Loucy (cell line): ENCODE measurements at regions not wholly inside any gene's neighbourhood (a gene's known extent, or its start where the extent isn't known, plus 50 kb on each side); places are given as distances from the start of the nearest gene placed in this dataset.

ENCODE experiments used
- H2AFZ ChIP-seq: fragments of 200-600 bp; sonication (generic); 2 replicates; pipeline ENCODE4 v1.6.0; 2016; ENCODE audit warnings: antibody characterized with exemption, mild to moderate bottlenecking, low read length, moderate library complexity
- H3F3A ChIP-seq: fragments of 200-600 bp; 2 replicates; pipeline ENCODE4 v1.6.0; 2016; ENCODE audit warnings: antibody characterized with exemption, low read depth, mild to moderate bottlenecking
- H3K27me3 ChIP-seq: fragments of 200-600 bp; sonication (generic); 2 replicates; pipeline ENCODE4 v1.6.1; 2014; ENCODE audit warnings: low read length, mild to moderate bottlenecking; ENCODE audit not compliant: insufficient read depth, poor library complexity, severe bottlenecking
- H3K36me3 ChIP-seq: fragments of 200-600 bp; sonication (generic); 2 replicates; pipeline ENCODE4 v1.6.1; 2016; ENCODE audit warnings: low read length; ENCODE audit not compliant: insufficient read depth
- H3K4me1 ChIP-seq: fragments of 200-600 bp; sonication (generic); 2 replicates; pipeline ENCODE4 v1.5.1; 2014; ENCODE audit warnings: low read length, mild to moderate bottlenecking; ENCODE audit not compliant: insufficient read depth, poor library complexity, severe bottlenecking
- H3K4me2 ChIP-seq: fragments of 200-600 bp; sonication (generic); 2 replicates; pipeline ENCODE4 v1.6.0; 2014; ENCODE audit warnings: antibody characterized with exemption, low read length, low read depth, mild to moderate bottlenecking; ENCODE audit not compliant: poor library complexity, severe bottlenecking
- H3K4me3 ChIP-seq: fragments of 200-600 bp; sonication (generic); 2 replicates; pipeline ENCODE4 v1.5.1; 2014; ENCODE audit warnings: low read length, mild to moderate bottlenecking, mixed read lengths; ENCODE audit not compliant: poor library complexity, severe bottlenecking
- H3K79me2 ChIP-seq: fragments of 200-600 bp; sonication (generic); 2 replicates; pipeline ENCODE4 v1.6.1; 2014; ENCODE audit warnings: low read length; ENCODE audit not compliant: insufficient read depth
- H3K9ac ChIP-seq: fragments of 200-600 bp; sonication (generic); 2 replicates; pipeline ENCODE4 v1.6.0; 2014; ENCODE audit warnings: mild to moderate bottlenecking, low read depth, low read length, moderate library complexity; ENCODE audit not compliant: poor library complexity, severe bottlenecking
- H3K9me2 ChIP-seq: fragments of 200-600 bp; sonication (generic); replicated peaks from 2 replicates; pipeline ENCODE4 v1.6.1; 2016; ENCODE audit warnings: low read depth, low read length, mixed read lengths
- H3K9me3 ChIP-seq: fragments of 200-600 bp; sonication (generic); 2 replicates; pipeline ENCODE4 v1.6.1; 2014; ENCODE audit warnings: mild to moderate bottlenecking, antibody characterized with exemption, low read length, low read depth; ENCODE audit not compliant: insufficient read depth
- H4K20me1 ChIP-seq: fragments of 200-600 bp; sonication (generic); 2 replicates; pipeline ENCODE4 v1.6.0; 2014; ENCODE audit warnings: antibody characterized with exemption, low read length, mild to moderate bottlenecking; ENCODE audit not compliant: insufficient read depth, poor library complexity, severe bottlenecking
- CTCF ChIP-seq: fragments of 200-600 bp; sonication (generic); conservative IDR thresholded peaks from 2 replicates; pipeline ENCODE4 v1.5.1; 2014; ENCODE audit warnings: mild to moderate bottlenecking, antibody characterized with exemption, low read length
- EZH2phosphoT487 ChIP-seq: fragments of 200-600 bp; IDR thresholded peaks from 2 replicates; pipeline ENCODE4 v1.6.1; 2018; ENCODE audit warnings: antibody characterized with exemption, mild to moderate bottlenecking, moderate library complexity, borderline replicate concordance

- TF ChIP-seq EZH2phosphoT487 = no peak
- Histone ChIP-seq H3K36me3 (no peaks in the 10 kb centered on the region), H3K4me3 (no peak overlapping the region), H4K20me1 (no peaks in the 10 kb centered on the region), H3F3A (no peaks in the 10 kb centered on the region), H3K9me2 (no peaks in the 10 kb centered on the region), H2AFZ (no peak overlapping the region), H3K27me3 (no peaks in the 10 kb centered on the region), H3K4me1 (no peaks in the 10 kb centered on the region), H3K9ac (no peak overlapping the region), H3K4me2 (no peak overlapping the region), H3K9me3 (no peaks in the 10 kb centered on the region), H3K79me2 (no peaks in the 10 kb centered on the region)
Measured at GRCh38 chr16:58948244-58948643, 214.1 kb upstream of the GOT2 start.

- Histone ChIP-seq H3K4me2 (no peak overlapping the region), H3K9ac (no peak overlapping the region), H3F3A (no peaks in the 10 kb centered on the region), H3K4me1 (no peaks in the 10 kb centered on the region), H3K27me3 (no peaks in the 10 kb centered on the region), H4K20me1 (no peaks in the 10 kb centered on the region), H3K79me2 (no peaks in the 10 kb centered on the region), H2AFZ (0 out of 2 replicates have a peak overlapping the region, but pooled peaks have one; percentile 36), H3K4me3 (no peak overlapping the region), H3K36me3 (no peaks in the 10 kb centered on the region), H3K9me2 (no peaks in the 10 kb centered on the region), H3K9me3 (no peaks in the 10 kb centered on the region)
- TF ChIP-seq EZH2phosphoT487 (no peak), CTCF (no peak)
Measured at GRCh38 chr16:58940609-58941008, 206.5 kb upstream of the GOT2 start.

DNA sequence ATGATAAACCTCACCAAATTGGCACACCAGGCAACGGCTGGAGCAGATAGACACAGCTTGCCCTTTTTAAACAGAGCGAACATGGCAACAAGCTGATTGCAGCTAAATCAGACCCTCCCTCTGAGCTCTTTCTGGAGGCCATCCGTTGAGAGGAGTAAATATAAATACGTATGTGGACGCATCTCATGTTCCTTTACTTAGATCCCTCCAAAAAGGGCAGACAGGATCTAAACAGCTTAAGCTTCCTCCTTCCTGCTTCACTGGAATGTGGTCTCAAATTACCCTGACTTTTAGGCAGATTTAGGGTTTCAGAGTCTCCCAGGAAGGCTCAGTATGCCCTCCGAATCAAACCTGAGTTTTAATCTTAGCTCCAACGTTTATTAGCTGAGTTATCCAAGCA lies 204.7 kb upstream of the GOT2 start:
- H3K4me3 ChIP-seq = no peak overlapping the region
- no peaks in the 10 kb centered on the region for H3K27me3 ChIP-seq
- H2AFZ ChIP-seq = no peak overlapping the region
- no peaks in the 10 kb centered on the region for H3K9me3 ChIP-seq
- H3K79me2 ChIP-seq = no peaks in the 10 kb centered on the region
- H4K20me1 ChIP-seq = no peaks in the 10 kb centered on the region
- H3K36me3 ChIP-seq = no peaks in the 10 kb centered on the region
- H3K9ac ChIP-seq = no peak overlapping the region
- H3K4me1 ChIP-seq = no peaks in the 10 kb centered on the region
- H3F3A ChIP-seq = no peaks in the 10 kb centered on the region
- no peak overlapping the region for H3K4me2 ChIP-seq
- TF ChIP-seq CTCF (no peak), EZH2phosphoT487 (no peak)
- H3K9me2 ChIP-seq = no peaks in the 10 kb centered on the region

- no peaks in the 10 kb centered on the region for H3K27me3 ChIP-seq
Measured at GRCh38 chr16:58937661-58938060, 203.5 kb upstream of the GOT2 start.

More at GRCh38 chr16:58937661-58938060, 203.5 kb upstream of the GOT2 start:
- H3K9me2 ChIP-seq = no peaks in the 10 kb centered on the region
- no peak overlapping the region for H2AFZ ChIP-seq
- H3K4me2 ChIP-seq = no peak overlapping the region
- no peaks in the 10 kb centered on the region for H4K20me1 ChIP-seq
- H3K36me3 ChIP-seq = no peaks in the 10 kb centered on the region
- no peaks in the 10 kb centered on the region for H3F3A ChIP-seq
- H3K4me3 ChIP-seq = no peak overlapping the region
- H3K9me3 ChIP-seq = no peaks in the 10 kb centered on the region
- no peaks in the 10 kb centered on the region for H3K4me1 ChIP-seq
- TF ChIP-seq CTCF = no peak
- TF ChIP-seq EZH2phosphoT487 = no peak
- no peak overlapping the region for H3K9ac ChIP-seq
- no peaks in the 10 kb centered on the region for H3K79me2 ChIP-seq
